Panc1 (cell line): ENCODE measurements at regions not wholly inside any gene's neighbourhood (a gene's known extent, or its start where the extent isn't known, plus 50 kb on each side); places are given as distances from the start of the nearest gene placed in this dataset.

Source experiments
- ATAC-seq: fragments of 200-7000 bp; cut with Tn5 transposase; 2 replicates; pipeline ENCODE4 v1.9.1; 2020; ENCODE audit warnings: mild to moderate bottlenecking, moderate library complexity
- BruUV-seq: library from RNA; stranded (reverse); fragments of 400-500 nt; replicated peaks from 2 replicates; lab custom pipeline; 2021; lab: Mats Ljungman, UMichigan
- CTCF ChIA-PET: fragments of 300-600 bp; sonication (Branson Sonifier 250); formaldehyde crosslinking; loops from one replicate; lab custom pipeline; 2022; ENCODE audit warnings: antibody characterized with exemption; lab: Charles Lee
- POLR2A ChIA-PET: fragments of 300-600 bp; sonication (Branson Sonifier 250); formaldehyde crosslinking; loops from one replicate; lab custom pipeline; 2022; ENCODE audit warnings: antibody characterized with exemption; lab: Charles Lee
- DNase-seq: peaks from one replicate; pipeline ENCODE4 v3.0.0-alpha.2; 2010; ENCODE audit warnings: low read depth, low spot score
- H3K27ac ChIP-seq: 2 replicates; pipeline ENCODE4 v1.5.1; 2011; ENCODE audit warnings: mild to moderate bottlenecking, low read length, inconsistent platforms
- H3K27me3 ChIP-seq: fragments of 200-500 bp; sonication (Bioruptor generic); 2 replicates; pipeline ENCODE4 v1.6.0; 2014; ENCODE audit warnings: low read length, inconsistent platforms; ENCODE audit not compliant: control insufficient read depth, insufficient read depth
- H3K36me3 ChIP-seq: fragments of 200-500 bp; sonication (Bioruptor generic); 2 replicates; pipeline ENCODE4 v1.5.1; 2014; ENCODE audit warnings: inconsistent platforms, mild to moderate bottlenecking, low read length, moderate library complexity; ENCODE audit not compliant: control insufficient read depth, insufficient read depth
- H3K4me1 ChIP-seq: 2 replicates; pipeline ENCODE4 v1.5.1; 2011; ENCODE audit warnings: inconsistent platforms, mild to moderate bottlenecking, low read length, moderate library complexity; ENCODE audit not compliant: control insufficient read depth, insufficient read depth
- H3K4me3 ChIP-seq, 2 experiments: 2 replicates each; pipeline ENCODE4 v1.5.1; 2011 to 2012; ENCODE audit warnings: low read depth in 2 of 2, low read length in 2 of 2, mild to moderate bottlenecking in 2 of 2, inconsistent platforms in 1 of 2, moderate library complexity in 1 of 2
- H3K9me3 ChIP-seq: fragments of 200-500 bp; sonication (Bioruptor generic); 2 replicates; pipeline ENCODE4 v1.5.1; 2014; ENCODE audit warnings: low read depth, mild to moderate bottlenecking, inconsistent platforms, low read length, moderate library complexity; ENCODE audit not compliant: control insufficient read depth, insufficient read depth
- POLR2AphosphoS5 ChIP-seq: IDR thresholded peaks from 2 replicates; pipeline ENCODE4 v1.6.1; 2012; ENCODE audit warnings: mild to moderate bottlenecking, low read depth, low read length, moderate library complexity
- SIN3A ChIP-seq: IDR thresholded peaks from 2 replicates; pipeline ENCODE4 v1.6.1; 2012; ENCODE audit warnings: low read depth, mild to moderate bottlenecking, low read length, moderate library complexity, borderline replicate concordance; ENCODE audit not compliant: insufficient read depth
- TCF7L2 ChIP-seq: IDR thresholded peaks from 2 replicates; pipeline ENCODE4 v1.6.1; 2011; ENCODE audit warnings: mild to moderate bottlenecking, low read depth, low read length, inconsistent platforms
- in situ Hi-C: cut with HindIII; loops from 2 replicates; pipeline ENCODE4 v1.10.0; 2016; ENCODE audit warnings: low sequenced_read_pairs, low pct_unique_long_range_greater_than_20kb
- intact Hi-C: fragments of 100-400 bp; cut with micrococcal nuclease; formaldehyde crosslinking; loops from one replicate; pipeline ENCODE4 v1.10.0; 2022; ENCODE audit not compliant: unreplicated experiment
- TF ChIP-seq, protein P1 (sequence below), 2 experiments: IDR thresholded peaks; 2 replicates each; pipeline ENCODE4 v1.6.1; 2011 to 2012; ENCODE audit warnings: low read depth in 2 of 2, control low read depth in 1 of 2, low read length in 1 of 2, mild to moderate bottlenecking in 1 of 2, moderate library complexity in 1 of 2; ENCODE audit not compliant: insufficient read depth in 1 of 2
- TF ChIP-seq, protein P2 (sequence below): fragments of 450-650 bp; IDR thresholded peaks from 2 replicates; pipeline ENCODE4 v1.5.1; 2017; ENCODE audit warnings: mild to moderate bottlenecking

DNA sequence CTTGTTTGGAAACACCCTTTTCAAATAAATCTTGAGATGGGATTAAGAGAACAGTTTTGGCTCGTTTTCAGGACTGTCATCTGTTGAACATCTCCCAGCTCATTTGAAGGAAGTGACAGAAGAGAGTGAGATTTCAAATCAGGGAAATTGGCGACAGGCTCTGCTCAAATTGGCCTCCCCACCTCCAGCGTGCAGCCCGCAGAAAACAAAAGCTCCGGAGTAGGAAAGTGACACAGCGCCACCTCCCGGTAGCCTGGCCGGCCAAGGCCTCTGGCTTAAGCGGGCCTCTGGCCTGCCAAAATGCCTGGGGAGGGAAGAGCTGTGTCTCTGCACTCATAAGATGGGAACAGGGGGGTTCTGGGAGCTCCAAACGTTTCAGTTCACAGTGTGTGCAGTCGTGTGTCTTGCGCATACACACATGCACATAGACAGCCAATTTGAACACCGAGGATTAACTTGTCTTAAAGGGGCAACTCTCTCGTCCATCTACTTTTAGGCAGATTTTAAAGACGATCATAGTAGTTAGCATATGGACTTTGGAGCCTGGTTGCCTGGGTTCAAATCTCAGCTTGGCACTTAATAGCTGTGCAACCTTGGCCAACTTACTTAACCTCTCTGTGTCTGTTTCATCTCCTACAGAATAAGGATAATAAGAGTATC, 132.7 kb upstream of the RCN1 start:
- Histone ChIP-seq H3K36me3 (no peaks in the 10 kb centered on the region), H3K4me1 (no peaks in the 10 kb centered on the region), H3K9me3 (no peaks in the 10 kb centered on the region), H3K27ac (no peak overlapping the region), H3K27me3 (no peaks in the 10 kb centered on the region), H3K4me3 (no peak overlapping the region)
- in situ Hi-C loops (no loop called here), intact Hi-C loops (loop anchor here (2.0 kb wide), 1 partner anchor 317 kb away; no protein-coding TSS in a partner anchor)
- BruUV-seq, result no TSS peak
- ATAC-seq, result peak; percentile 92
- DNase-seq, result peak; percentile 27
- ChIA-PET CTCF (interaction anchor here (0.6 kb wide), 1 partner anchor 365 kb away, joined by 6 read pairs; no protein-coding TSS in a partner anchor), POLR2A (no interaction called here)
- TF ChIP-seq, protein P1, sequence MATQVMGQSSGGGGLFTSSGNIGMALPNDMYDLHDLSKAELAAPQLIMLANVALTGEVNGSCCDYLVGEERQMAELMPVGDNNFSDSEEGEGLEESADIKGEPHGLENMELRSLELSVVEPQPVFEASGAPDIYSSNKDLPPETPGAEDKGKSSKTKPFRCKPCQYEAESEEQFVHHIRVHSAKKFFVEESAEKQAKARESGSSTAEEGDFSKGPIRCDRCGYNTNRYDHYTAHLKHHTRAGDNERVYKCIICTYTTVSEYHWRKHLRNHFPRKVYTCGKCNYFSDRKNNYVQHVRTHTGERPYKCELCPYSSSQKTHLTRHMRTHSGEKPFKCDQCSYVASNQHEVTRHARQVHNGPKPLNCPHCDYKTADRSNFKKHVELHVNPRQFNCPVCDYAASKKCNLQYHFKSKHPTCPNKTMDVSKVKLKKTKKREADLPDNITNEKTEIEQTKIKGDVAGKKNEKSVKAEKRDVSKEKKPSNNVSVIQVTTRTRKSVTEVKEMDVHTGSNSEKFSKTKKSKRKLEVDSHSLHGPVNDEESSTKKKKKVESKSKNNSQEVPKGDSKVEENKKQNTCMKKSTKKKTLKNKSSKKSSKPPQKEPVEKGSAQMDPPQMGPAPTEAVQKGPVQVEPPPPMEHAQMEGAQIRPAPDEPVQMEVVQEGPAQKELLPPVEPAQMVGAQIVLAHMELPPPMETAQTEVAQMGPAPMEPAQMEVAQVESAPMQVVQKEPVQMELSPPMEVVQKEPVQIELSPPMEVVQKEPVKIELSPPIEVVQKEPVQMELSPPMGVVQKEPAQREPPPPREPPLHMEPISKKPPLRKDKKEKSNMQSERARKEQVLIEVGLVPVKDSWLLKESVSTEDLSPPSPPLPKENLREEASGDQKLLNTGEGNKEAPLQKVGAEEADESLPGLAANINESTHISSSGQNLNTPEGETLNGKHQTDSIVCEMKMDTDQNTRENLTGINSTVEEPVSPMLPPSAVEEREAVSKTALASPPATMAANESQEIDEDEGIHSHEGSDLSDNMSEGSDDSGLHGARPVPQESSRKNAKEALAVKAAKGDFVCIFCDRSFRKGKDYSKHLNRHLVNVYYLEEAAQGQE (IDR thresholded peaks at IDR 0.05; ENCODE audit: insufficient read depth in 1 of 2, low read depth in 2 of 2, low read length in 1 of 2), result no peak
- TF ChIP-seq, protein P2, sequence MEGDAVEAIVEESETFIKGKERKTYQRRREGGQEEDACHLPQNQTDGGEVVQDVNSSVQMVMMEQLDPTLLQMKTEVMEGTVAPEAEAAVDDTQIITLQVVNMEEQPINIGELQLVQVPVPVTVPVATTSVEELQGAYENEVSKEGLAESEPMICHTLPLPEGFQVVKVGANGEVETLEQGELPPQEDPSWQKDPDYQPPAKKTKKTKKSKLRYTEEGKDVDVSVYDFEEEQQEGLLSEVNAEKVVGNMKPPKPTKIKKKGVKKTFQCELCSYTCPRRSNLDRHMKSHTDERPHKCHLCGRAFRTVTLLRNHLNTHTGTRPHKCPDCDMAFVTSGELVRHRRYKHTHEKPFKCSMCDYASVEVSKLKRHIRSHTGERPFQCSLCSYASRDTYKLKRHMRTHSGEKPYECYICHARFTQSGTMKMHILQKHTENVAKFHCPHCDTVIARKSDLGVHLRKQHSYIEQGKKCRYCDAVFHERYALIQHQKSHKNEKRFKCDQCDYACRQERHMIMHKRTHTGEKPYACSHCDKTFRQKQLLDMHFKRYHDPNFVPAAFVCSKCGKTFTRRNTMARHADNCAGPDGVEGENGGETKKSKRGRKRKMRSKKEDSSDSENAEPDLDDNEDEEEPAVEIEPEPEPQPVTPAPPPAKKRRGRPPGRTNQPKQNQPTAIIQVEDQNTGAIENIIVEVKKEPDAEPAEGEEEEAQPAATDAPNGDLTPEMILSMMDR, result peak; percentile 89

DNA sequence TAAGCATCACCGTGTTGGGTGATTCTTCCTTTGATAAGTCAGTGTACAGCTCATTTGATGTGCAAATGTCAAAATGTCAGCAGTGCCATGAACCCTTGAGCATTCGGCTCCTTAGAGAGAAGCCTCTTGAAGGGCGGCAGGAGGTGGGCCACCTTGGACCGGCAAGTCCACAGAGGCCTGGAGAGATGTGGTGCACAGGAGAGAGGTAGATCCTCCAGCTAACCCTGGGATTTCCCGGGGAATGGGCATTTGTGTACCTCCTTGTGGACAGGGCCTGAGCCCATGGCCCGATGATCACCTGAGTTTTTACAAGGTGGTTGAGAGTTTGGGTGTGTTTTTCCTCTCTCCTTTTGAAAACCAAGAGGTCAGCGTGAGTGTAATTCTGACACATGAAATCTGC, 133.2 kb upstream of the RCN1 start:
- CTCF ChIA-PET, result interaction anchor here (0.6 kb wide), 1 partner anchor 366 kb away, joined by 6 read pairs; no protein-coding TSS in a partner anchor
- Histone ChIP-seq H3K4me3 (no peak overlapping the region), H3K27ac (no peak overlapping the region), H3K4me1 (no peaks in the 10 kb centered on the region), H3K36me3 (no peaks in the 10 kb centered on the region), H3K9me3 (no peaks in the 10 kb centered on the region), H3K27me3 (no peaks in the 10 kb centered on the region)
- ATAC-seq (peak; percentile 43), DNase-seq (no peak)
- TF ChIP-seq POLR2AphosphoS5 (no peak), SIN3A (no peak), TCF7L2 (no peak)
- TF ChIP-seq, protein P2, result no peak
- TF ChIP-seq, protein P1 (IDR thresholded peaks at IDR 0.05; ENCODE audit: insufficient read depth in 1 of 2, low read depth in 2 of 2, low read length in 1 of 2), result no peak
- in situ Hi-C loops, result no loop called here
- intact Hi-C loops, result loop anchor here (2.0 kb wide), 1 partner anchor 317 kb away; no protein-coding TSS in a partner anchor
- BruUV-seq, result no TSS peak
- POLR2A ChIA-PET, result no interaction called here
